NCI-H128 (cell line): ENCODE measurements at regions not wholly inside any gene's neighbourhood (a gene's known extent, or its start where the extent isn't known, plus 50 kb on each side); places are given as distances from the start of the nearest gene placed in this dataset.
"Not testable (repeated sequence)": the region's sequence is repeated elsewhere in the genome, so short reads cannot be mapped to it uniquely, and the experiment has no call there.

ENCODE experiments used
- DNase-seq: peaks from one replicate; lab custom pipeline; 2025; ENCODE audit not compliant: unreplicated experiment; lab: John Stamatoyannopoulos, UW

DNA sequence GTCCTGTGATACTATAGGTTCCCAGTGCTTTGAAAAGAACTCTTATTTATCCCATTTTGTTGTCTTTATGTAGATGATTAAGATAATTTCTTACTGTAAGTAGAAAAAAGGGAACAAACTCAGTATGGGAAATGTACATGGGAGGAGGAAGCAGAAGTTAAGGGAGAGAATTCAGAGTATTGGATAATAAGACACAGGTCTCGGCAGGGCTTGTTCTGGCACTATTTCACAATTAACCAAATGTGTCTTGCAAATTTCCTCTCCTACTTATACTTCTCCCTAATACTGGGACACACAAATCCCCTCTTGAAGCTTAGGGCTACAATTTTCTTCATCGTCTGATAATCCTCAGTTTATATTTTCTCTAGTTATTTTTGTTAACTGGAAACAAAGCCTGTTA lies 744.0 kb downstream of the ADCYAP1 start:
- DNase-seq: no peak

DNA sequence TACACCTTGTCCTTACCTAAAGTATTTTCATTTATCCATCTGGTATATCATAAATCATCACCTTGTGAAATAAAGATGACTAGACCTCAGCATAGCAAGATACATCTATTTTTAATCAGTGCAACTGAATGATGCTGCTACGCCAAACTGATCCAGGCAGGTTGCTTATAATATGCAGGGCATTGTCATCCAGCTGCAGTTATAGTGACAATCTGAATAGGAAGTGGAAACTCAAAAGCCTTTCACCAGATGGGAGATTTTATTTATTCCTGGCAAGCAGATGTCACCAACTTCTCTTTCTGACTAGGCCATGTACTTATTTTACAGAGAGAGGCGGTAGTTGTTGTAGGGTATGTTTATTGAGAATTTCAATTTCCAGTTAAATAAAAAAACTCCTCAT lies 747.3 kb downstream of the ADCYAP1 start:
- no peak for DNase-seq

DNA sequence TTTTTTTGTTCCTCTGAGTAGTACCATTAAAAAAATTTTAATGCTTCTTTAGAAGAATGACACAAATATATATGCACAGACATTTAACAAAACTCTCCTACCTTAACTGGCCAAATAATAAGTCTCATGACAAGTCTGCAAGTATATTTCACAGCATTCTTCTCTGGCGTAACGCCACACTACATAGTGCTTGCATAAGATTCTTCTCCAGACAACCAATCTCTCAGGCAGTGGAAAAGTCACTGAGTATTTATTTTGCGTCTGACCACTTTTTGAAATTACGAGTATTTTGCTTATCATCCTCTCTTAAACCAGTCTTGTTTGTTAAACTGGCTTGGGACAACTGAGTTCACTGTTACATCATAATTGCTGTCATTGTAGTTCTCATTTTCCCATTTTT lies 749.2 kb downstream of the ADCYAP1 start:
- DNase-seq: no peak

DNA sequence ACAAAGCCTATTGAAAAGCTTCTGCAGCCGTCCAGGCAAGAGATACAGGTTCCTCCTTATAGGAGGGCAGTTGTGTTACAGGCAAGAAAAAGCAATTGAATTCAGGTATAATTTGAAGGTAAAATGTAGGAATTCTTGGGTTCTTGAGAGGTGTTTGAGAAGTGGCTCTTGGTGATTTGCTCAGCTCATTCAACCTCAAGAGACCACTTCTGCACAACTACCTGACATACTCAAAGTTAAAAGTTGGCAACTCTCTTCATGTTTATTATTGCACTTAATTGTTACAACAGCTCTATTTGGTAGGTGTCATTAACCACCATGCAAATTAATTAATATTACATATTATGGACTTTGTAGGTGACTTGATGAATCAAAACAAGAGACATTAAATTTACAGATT lies 753.2 kb downstream of the ADCYAP1 start:
- no peak for DNase-seq

DNA sequence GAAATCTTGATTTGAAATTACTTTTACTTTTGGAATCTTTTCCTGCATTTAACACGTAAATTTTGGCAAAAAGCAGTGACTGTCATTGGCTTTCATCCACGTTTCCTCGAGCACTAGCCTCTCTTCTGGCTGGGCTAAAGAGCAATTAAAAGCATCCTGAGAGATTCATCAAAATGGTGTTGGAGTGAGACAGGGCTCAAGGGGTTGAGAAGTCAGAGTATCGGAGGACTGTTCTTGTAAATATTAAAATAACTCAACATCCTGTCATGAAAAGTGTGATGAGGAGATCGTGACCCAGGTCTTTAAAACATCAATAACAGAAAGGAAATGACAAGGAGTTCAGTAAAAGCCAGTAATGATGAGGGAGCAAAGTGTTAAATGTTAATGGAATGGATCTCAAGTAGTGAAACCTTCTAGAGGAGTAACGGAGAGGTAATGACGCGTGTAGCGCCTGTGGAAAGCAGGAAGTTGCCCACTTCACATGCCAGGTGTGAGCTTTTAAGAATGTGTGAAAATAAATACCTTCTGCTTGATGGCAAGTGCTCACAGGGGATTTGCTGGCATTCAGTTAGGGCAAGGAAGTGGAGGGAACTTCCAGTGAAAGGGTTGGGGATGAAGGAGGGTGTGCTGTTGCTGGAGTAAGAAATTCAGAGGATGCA lies 754.4 kb downstream of the ADCYAP1 start:
- peak; percentile 55 for DNase-seq

DNA sequence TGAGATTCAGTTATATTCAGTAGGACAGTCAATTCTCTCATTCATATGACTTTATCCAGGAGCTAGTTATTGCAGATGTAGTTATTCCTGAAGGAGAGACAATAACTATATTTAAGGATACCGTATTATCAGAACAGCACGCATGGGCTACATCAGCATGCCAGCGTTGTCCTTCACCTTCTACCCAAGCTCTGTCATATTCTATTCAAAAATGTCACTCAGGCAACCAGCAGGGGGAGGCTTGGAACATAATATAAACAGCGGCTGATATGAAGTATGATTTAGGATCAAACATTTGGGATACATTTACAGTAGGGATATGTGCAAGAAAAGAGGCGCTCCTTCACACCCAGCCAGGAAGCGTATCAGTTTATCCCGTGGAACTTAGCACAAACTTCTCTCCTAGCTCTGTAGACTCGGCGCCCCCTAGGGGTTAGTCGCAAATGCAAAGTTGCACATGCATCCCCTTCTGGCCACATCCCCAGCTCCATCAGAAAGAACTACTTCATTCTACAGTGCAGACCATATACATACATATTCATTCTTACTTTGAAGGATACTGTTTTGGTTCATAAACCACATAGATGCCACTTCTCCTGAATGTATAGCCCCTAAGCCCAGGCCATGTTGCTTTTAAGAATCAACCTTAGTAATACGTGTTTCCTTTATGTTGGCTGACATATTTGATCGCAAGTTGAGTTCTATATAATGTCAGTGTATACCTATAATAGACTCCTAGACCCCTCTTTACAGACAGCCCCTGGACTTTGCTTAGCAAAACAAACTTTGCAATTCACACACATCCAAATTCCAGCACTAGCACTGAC lies 759.4 kb downstream of the ADCYAP1 start:
- DNase-seq: no peak

DNA sequence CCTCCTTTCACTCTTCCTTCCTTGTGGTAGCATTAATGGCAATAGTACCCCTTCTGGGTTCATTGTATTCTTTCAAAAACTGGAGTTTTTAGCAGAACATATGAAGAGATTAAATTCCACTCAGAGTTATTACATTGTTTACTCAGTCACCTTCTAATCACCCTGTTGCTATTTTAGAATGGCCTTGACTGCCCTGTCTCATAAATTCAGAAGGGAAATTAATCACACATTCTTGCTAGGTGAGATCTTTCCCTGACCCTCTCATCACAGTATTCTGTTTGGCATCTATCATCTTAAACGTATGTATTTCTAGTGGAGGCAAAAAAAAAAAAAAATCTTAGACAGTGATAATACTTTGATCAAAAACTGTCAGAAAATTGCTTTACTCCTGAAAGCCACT lies 760.4 kb downstream of the ADCYAP1 start:
- DNase-seq: no peak

DNA sequence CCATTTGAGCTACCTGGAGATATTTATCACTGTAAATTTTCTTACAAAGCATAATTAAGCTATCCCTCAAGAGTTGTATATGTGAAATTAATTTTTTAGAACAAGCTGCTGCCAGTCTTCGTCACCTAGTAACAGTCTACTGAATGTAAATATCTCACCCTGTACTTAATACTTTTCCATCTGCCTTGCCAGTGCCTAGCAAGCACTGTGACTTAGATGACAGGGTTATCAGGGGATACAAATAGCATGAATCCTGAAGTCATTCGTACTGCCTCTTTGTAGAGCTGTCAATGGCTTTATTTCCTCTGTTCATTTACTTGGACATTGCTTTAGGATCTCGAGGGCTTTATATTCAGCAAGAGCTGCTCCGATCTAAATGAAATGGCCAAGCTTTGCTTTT lies 763.6 kb downstream of the ADCYAP1 start:
- DNase-seq: no peak

DNA sequence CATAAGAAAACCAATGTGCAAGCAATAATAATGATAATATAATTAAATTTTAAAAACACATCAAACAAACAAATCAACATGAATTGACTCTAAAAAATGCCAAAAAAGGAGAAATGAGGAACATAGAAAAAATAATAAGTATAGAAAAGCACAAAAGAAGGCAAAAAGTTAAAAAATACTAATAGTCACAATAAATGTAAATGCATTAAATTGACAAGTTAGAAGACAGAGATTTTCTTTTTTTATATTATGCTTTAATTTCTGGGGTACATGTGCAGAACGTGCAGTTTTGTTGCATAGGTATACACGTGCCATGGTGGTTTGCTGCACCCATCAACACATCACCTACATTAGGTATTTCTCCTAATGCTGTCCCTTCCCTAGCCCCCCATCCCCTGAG lies 767.0 kb downstream of the ADCYAP1 start:
- not testable (repeated sequence) for DNase-seq

DNA sequence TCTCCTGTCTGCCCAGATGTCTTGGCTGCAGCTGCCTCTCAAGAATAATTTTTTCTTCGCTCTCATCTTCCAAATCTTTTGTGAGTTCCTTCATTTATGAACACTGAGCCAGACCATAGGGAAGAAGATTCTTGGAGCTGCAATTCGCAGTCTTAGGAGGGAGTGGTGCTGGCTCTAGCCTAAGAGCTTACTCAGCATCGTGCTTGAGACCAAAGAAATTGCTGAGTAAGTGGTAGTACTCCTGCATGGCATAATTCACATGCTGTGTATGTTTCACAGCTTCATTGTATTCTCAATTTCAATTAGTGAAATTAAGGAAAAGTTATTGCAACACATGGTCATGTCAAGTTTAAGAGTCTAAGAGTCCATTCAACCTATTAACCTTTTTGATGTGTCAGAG lies 771.7 kb downstream of the ADCYAP1 start:
- DNase-seq: no peak

DNA sequence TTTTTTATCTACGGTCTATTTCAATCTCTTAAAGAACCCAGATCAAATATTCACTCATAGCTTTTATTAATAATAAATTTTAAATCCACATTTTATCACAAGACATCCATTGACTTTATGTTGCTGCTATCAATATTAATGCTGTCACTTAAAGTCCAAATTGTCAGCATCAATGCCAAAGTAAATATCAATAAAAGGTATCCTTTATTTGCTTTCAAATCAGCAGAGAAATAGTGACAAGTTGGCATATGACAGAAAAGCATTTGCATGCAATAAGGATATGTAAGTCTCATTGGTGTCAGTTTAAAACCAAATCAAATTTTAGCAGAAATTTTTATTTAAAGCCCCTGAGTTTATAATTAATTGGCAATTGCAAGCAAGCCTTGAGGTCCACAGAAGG lies 775.4 kb downstream of the ADCYAP1 start:
- no peak for DNase-seq

DNA sequence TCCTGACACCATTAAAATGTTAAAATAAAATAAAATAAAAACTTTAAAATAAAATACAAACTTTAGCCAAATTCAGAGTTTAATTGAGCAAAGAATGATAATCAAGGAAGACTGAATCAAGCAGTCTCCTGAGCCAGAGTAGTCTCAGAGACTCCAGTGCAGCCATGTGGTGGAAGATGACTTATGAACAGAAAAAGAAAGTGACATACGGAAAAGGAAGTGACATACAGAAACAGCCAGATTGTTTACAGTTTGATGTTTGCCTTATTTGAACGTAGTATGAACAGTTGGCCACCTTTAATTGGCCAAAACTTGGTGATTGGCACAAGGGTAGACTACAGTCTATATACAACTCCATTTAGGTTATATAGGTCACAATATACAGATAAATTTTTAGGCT lies 787.2 kb downstream of the ADCYAP1 start:
- no peak for DNase-seq

DNA sequence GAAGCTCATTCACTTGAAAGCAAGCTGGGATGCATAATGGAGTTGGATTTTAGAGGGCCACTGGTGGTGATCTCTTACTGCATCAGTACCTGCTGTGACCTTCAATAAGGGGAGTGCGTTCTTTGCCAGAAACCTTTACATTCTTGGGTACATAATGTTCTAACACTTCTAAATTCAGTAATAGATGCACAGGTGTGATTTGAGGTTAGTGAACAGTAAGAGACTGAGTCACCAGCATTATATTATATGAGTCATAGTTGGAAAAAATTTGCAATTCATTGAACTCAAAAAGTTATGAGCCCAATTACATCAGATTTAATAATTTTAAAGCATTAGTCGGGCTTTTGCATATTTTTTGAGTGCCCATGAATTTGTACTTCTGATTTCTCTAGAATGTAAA lies 803.3 kb downstream of the ADCYAP1 start:
- DNase-seq: no peak

DNA sequence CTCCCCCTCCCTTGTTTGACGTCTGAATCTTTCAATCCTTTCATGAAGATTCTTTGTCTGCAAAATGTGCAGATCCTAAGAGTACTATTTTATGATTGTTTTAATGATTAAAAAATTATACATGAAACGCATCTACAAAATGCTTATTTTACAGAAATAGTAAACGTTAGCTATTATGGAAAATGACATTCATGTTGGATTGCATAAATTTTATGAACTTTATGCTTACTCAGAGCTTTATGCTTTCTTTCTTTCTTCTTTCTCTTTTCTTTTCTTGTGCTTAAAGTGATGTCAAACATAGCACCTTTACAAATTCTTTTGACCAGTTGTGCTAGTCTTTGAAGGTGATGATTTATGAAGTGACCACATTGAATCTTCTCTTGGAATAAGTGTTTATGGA lies 805.4 kb downstream of the ADCYAP1 start:
- no peak for DNase-seq

DNA sequence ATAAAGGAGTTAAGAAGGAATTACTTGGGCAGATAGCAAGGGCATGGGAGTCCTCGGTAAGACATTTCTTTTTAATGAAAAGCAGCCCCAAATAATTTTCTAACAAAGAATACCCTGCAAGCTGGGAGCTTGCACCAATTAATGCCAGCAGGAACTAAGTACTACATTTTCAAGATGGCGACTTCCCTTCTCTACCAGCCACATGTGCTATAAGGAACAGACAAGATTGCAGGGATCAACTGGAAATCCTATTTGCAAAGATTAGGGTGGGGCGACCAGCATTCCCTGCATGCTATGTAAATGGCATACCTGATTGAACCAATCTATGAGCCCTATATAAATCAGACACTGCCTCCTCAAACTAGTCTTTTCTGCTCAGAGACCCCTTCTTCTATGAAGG lies 827.5 kb downstream of the ADCYAP1 start:
- DNase-seq: no peak

DNA sequence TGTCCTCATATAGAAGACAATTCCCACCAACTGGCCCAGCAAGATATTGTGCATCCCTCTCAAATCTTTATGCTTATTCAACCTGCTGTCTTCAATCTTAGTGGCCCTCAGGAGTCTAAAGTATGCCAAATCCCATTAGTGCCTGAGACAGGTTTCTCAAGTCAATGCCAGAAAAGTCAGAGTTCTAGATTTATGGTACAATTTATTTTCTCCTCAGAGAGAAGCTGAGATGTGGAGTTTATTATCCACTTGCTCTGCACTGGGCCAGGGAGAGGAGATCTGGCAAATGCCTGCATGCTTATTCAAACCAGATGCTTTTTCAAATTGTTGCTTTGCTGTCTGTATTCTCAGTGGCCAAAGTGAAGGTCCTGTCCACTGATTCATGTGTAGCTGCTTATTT lies 825.2 kb downstream of the METTL4 start:
- DNase-seq: no peak

DNA sequence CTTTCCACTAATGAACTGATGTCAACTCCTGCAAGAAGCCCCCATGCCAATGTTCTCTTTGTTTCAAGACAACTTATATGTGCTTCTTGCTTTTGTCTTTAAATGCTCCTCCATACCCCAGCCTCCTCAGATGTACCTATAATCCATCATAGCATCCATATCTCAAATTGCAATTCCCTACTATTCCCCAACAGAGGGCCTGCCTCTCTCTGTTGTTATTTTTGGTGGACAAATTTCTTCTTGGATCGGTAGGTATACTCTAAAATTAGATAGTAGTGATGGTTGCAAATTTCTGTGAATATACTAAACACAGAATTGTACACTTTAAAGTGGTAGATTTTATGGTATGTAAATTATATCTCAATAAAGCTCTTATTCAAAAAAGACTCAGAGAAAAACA lies 820.1 kb downstream of the METTL4 start:
- no peak for DNase-seq

DNA sequence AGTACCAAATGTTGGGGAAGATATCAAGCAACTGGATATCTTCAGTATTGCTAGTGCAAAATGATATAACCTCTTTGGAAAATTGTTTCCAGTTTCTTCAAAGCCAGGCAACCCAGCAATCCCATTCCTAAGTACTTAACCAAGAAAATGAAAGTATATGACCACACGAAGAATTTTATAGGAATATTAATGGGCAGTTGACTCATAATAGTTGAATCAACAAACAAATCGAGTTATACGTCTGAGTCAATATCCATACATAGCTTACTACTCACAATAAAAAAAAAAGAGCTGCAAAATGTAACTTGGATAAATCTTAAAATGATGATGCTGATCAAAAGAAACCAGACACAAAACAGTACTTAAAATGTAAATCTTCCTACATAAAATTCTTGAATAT lies 810.4 kb downstream of the METTL4 start:
- no peak for DNase-seq

DNA sequence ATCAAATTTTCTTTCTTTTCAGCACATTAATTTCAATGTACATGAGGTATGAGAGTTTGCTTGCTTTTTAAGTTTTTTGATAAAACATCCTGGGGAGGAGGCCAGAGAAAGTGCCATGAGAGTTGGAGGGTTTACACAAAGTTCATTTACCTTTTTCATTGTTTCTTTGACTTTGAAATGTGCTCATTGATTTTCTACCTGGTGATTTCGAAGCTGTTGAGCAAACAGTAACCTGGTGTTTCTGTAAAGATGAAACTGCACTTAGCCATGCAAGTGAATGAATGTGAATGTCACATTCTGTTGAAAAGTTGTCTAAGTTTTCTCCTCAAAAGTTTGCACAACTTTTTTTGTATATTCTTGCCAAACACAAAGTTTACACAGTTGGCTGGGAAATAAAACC lies 797.0 kb downstream of the METTL4 start:
- no peak for DNase-seq

DNA sequence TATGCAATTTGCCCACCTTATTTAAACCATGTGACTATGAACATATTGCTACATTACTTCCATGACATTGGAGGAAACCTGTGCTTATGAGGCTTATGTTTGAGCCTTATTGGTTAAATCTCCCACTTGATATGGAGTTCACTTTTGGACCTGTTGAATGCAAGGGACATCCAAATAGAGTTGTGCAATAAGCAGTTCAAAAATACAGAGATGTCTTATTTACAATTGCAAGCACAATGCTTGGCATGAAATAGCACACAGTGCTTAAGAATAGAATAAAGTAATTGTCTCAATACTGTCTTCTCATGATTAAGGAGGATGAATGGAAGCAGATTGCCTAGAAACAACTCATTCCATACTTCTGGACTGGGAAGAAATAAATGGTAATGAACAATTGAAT lies 793.5 kb downstream of the METTL4 start:
- DNase-seq: no peak

DNA sequence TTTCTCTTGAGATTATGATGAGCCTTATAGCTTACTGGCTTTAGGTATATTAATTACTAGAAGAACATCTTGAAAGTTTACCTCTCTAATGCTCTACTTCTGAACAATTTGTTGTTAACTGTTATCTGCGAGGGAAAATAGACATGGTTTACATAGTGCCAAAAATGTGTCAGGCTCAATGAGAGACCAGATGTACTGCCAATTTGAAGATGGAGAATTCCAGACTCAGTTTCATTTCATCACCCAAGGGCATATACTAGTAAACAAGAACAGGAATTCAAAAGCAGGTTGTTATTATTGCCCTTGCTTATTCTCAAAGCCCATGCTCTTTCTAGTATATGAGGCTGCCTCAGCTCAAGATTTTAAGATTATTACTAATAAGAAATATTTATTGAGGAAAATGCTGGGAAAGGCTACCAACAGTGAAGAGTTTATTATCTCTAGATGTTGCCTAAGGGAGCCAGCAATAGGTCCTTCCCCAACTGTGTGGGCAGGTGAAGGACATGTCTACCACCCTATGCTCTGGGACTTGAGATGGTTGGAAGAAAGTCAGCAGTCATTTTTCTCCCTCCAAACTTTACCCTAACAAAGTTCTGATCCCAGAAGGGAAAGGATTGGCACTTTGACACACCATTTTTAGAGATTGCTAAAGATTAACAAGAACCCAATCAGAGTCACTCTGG lies 792.7 kb downstream of the METTL4 start:
- DNase-seq: no peak

DNA sequence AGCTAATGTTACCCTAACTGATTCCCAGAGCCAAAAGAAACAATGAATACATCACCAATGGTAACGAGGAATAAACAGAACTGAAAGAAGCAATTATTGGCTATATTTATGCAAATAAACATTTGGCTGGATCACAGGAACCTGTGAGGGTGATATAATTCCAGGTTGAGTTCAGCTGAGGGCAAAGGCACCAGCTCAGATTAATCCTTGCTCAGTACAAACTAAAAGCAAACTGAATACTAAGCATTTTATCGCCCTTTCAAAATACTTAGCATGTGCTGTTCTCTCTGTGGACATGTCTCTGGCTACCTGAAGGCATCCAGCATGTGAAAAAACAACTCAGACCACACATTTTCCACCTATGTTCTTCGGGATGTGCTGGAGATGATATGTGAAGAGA lies 791.7 kb downstream of the METTL4 start:
- DNase-seq: no peak
